ENCODE measurements at regions not wholly inside any gene's neighbourhood (a gene's known extent, or its start where the extent isn't known, plus 50 kb on each side); places are given as distances from the start of the nearest gene placed in this dataset.

DNA sequence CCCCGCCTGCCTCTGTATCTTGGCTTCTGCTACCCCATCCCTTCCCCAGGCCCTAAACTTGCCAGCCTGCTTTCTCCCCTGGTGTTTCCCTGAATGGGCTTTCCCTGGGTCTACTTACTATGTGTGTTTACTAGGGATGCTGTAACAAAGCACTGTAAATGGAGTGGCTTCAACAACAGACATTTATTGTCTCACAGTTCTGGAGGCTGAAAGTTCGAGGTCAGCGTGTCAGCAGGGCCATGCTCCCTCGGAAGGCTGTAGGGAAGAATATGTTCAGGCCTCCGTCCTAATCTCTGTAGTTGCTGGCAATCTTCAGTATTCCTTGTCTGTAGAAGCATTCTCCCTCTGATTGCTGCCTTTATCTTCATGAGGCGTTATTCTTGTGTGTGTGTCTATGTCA is 113.6 kb downstream of the DDX1 start:
- no peaks in the 10 kb centered on the region for H3K9me3 ChIP-seq (ENCODE audit: control insufficient read depth, low read length, poor library complexity, severe bottlenecking)
- H3K36me3 Mint-ChIP-seq (ENCODE audit: low read depth), result no peaks in the 10 kb centered on the region
- H3K4me3 Mint-ChIP-seq, result no peak overlapping the region
- no peak overlapping the region for H3K27ac Mint-ChIP-seq
- H3K27me3 Mint-ChIP-seq, result peaks cover 21% of the 10 kb centered on the region
- no peak for ATAC-seq
- no peak for DNase-seq
- peaks cover 2% of the 10 kb centered on the region for H3K4me1 Mint-ChIP-seq

DNA sequence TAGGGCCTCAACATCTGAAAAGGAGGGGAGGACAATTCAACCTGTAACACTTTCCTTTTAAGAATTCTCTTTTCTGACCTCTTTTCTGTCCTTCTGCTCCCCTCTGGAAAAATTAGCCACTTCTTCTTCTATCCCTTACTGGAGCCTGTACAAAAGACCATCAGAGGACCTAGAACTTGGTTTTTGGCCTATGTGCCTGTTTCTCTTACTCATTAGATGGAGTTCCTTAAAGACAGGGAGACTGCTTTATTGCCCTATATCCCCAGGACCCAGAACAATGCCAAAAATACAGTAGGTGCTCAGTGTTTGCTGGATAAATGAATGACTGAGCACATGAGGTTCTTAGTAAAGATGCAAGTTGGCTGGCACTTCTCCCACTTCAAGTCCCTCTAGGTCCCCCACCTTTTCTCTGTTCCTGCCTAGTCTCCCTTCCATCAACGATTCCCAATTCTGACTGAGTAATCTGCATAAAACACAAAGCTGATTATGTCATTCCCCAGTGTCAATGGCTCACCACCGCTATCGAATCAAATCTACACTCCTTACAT is 114.2 kb downstream of the DDX1 start:
- ATAC-seq (no peak), DNase-seq (no peak)
- Mint-ChIP-seq H3K36me3 (ENCODE audit: low read depth) (no peaks in the 10 kb centered on the region), H3K4me3 (no peak overlapping the region), H3K27me3 (peaks cover 21% of the 10 kb centered on the region), H3K4me1 (peaks cover 2% of the 10 kb centered on the region), H3K27ac (no peak overlapping the region)
- H3K9me3 ChIP-seq (ENCODE audit: control insufficient read depth, low read length, poor library complexity, severe bottlenecking), result no peaks in the 10 kb centered on the region

DNA sequence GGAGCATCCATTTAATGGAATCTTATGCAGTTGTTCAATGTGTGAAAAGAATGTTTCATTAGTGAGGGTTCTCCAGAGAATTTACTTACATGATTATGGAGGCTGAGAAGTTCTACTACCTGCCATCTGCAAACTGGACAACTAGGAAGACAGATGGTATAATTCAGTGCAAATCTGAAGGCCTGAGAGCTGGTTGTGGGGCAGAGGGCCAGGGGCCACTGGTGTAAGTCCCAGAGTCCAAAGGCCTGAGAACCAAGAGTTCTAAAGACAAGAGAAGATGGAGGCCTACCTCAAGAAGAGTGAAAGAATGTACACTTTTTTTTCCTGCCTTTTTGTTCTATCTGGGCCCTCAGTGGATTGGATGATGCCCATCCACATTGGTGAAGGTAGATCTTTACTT is 114.8 kb downstream of the DDX1 start:
- Mint-ChIP-seq H3K36me3 (ENCODE audit: low read depth) (no peaks in the 10 kb centered on the region), H3K27ac (no peak overlapping the region), H3K27me3 (peaks cover 21% of the 10 kb centered on the region), H3K4me3 (no peak overlapping the region), H3K4me1 (peaks cover 2% of the 10 kb centered on the region)
- no peaks in the 10 kb centered on the region for H3K9me3 ChIP-seq (ENCODE audit: control insufficient read depth, low read length, poor library complexity, severe bottlenecking)
- ATAC-seq, result no peak
- DNase-seq, result no peak

DNA sequence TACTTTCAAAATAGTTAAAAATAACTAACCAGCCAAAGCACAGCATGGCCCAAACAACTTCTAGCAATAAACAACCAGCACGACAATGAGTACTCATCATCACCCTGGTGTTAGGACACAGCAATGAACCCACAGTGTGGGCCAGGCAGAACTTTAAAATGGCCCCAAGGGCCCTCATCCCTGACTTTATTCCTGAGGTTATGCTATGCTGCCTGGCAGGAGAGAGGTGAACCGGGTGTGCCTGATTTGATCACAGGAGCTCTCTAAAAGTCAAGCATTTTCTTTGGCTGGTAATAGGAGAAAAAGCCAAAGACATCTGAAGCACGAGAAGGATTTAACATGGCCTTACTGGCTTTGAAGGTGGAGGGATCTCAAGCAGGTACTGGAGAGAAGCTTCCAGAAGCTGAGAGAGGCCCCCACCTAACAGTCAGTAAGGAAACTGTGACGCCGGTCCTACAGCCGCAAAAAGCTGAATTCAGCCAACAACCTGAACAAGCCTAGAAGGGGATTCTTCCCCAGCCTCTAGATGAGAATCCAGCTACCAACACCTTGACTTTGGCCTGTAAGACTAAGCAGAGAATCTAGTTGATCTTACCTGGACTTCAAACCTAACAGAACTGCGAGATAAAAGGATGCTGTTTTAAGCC is 115.4 kb downstream of the DDX1 start:
- no peak overlapping the region for H3K27ac Mint-ChIP-seq
- no peak for ATAC-seq
- no peak overlapping the region for H3K4me3 Mint-ChIP-seq
- no peaks in the 10 kb centered on the region for H3K9me3 ChIP-seq (ENCODE audit: control insufficient read depth, low read length, poor library complexity, severe bottlenecking)
- DNase-seq, result no peak
- H3K4me1 Mint-ChIP-seq, result peaks cover 2% of the 10 kb centered on the region
- no peaks in the 10 kb centered on the region for H3K36me3 Mint-ChIP-seq (ENCODE audit: low read depth)
- H3K27me3 Mint-ChIP-seq, result peaks cover 21% of the 10 kb centered on the region

DNA sequence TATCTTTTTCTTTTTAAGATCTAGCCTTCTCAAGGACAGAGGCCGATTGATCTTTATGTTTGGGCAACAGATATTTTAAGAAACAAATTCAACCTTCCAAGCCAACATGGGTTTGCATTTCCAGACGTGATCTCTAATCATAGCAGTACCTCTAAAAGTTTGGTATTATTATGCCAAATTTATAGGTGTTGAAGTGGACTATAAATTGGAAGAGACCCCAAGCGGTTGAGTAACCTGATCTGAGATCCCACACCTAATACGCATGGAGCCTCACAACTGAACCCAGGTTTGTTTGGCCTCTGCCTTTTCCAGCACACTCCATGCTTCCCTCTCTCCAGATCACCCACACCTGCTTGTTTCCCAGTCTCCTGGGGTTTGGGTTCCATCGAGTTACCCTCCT is 116.5 kb downstream of the DDX1 start:
- H3K27ac Mint-ChIP-seq, result no peak overlapping the region
- ATAC-seq (no peak), DNase-seq (no peak)
- peaks cover 21% of the 10 kb centered on the region for H3K27me3 Mint-ChIP-seq
- H3K9me3 ChIP-seq (ENCODE audit: control insufficient read depth, low read length, poor library complexity, severe bottlenecking), result no peaks in the 10 kb centered on the region
- no peak overlapping the region for H3K4me3 Mint-ChIP-seq
- H3K36me3 Mint-ChIP-seq (ENCODE audit: low read depth), result no peaks in the 10 kb centered on the region
- H3K4me1 Mint-ChIP-seq, result peaks cover 2% of the 10 kb centered on the region

DNA sequence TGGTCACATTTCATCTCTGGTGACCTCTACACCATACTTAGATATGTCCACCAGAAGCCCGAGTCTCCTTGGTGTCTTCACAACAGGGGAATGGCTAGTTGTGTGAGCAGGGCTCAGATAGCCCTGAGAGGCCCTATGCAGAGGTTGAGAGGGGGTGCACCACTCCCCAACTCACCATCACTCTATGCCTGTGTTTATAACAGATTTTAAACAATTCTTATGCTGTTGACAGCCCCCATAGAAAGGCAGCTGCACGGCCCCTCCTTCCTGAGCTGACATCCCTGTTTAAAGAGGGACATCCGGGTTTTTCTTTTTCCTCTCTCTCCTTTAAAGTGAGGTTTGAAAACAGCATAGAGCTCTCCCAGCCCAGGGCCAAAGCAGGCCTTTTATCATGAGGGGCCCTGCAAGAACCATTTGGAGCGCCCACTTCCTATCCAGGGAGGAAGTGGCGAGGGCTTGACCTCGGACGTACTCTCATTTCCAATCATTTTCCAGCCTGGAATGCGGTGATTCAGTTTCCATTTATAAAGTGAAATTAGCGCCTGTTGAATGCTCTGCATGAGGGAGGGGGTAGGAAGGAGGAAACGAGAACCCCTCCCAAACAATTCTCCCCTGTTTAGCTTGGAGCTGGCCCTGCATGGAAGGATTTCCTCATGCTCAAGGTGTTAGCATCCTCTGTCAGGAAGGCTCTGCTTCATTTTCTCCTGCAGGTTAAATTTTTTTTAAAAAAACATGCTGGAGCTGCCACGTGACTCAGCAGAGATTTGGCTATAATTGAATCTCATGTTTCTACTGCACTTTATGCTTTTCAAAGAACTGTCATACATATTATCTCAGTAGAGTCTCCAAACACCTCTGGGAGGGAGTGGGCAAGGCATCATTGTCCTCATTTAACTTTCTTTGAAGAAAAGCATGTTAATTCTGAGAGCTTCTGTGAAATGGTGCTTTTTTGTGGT is 117.5 kb downstream of the DDX1 start:
- ATAC-seq, result no peak
- DNase-seq, result no peak
- H3K27ac Mint-ChIP-seq, result no peak overlapping the region

DNA sequence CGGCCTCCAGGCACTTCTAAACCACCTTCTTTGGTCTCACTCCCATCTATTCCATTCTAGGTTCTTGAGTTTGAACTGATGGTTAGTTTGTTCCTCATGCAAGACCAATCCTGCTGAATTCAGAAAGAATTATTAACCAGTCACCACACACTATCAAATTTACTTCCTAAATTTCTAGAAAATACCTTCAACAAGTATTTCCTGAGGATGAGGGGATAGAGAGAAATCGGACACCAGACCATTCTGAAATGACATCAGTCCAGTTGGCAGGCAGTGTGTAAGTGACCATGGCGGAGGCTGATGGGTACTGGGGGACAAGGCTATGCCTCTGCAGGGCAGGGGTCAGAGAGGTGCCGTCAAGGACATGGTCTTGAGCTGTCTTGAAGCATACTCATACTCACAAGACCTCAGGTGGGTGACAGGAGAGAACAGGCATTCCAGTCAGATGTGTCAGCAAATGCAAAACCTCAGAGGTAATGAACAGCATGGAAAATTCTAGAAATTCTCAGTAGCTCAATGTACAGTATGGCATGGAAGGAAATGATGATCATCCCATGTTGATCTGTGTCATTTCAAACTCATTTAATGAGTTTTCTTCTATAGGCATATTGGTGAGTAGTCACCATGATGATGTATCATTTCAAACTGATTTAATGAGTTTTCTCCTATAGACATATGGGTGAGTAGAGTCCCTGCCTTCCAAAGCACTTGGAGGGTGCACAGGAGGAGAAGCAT is 119.6 kb downstream of the DDX1 start:
- H3K4me1 Mint-ChIP-seq, result peaks cover 2% of the 10 kb centered on the region
- H3K9me3 ChIP-seq (ENCODE audit: control insufficient read depth, low read length, poor library complexity, severe bottlenecking), result no peaks in the 10 kb centered on the region
- H3K36me3 Mint-ChIP-seq (ENCODE audit: low read depth), result no peaks in the 10 kb centered on the region
- peaks cover 17% of the 10 kb centered on the region for H3K27me3 Mint-ChIP-seq
- DNase-seq, result no peak
- no peak overlapping the region for H3K27ac Mint-ChIP-seq
- no peak for ATAC-seq
- no peak overlapping the region for H3K4me3 Mint-ChIP-seq

More for the DNA sequence above, 117.5 kb downstream of the DDX1 start:
- Mint-ChIP-seq H3K4me1 (peaks cover 4% of the 10 kb centered on the region), H3K36me3 (ENCODE audit: low read depth) (no peaks in the 10 kb centered on the region), H3K27me3 (peaks cover 20% of the 10 kb centered on the region), H3K4me3 (no peak overlapping the region)
- no peaks in the 10 kb centered on the region for H3K9me3 ChIP-seq (ENCODE audit: control insufficient read depth, low read length, poor library complexity, severe bottlenecking)

DNA sequence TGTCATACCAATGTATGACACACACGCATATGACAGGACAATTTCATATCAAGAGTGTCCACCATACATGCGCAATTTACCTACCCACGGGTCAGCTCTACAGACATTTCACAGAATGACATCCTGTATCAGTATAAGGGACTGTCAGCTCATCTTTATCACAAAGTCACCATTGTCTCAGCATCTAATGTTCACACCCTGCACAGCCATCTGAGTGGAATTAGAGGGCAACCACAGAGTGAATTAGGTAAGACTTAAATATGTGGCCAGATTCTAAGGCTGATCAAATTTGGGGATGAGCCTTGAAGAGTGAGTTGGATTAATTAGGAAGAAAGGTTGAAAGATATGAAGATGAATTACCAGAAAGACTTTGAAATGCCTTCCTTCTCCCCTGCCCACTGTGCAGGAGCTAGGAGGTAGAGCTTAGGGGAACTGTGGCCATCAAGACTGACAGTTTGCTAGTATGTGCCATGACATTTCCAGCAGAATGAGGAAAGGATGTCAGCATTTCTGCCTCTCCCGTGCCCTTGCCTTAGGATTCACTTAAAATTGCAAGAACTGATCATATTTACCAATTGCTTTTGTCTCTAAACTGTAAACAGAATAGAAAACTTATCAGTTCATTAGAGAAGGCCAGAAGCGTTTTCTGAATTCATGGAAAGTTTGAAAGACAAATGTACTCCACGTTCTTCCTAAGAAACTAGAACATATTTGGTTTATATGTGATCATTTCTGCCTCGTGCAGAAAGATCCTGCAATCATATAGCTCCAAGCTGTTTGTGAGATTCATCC is 121.1 kb downstream of the DDX1 start:
- Mint-ChIP-seq H3K4me1 (peaks cover 2% of the 10 kb centered on the region), H3K27me3 (peaks cover 19% of the 10 kb centered on the region), H3K4me3 (peak overlapping the region; percentile 31), H3K27ac (no peak overlapping the region), H3K36me3 (ENCODE audit: low read depth) (no peaks in the 10 kb centered on the region)
- ATAC-seq, result no peak
- no peaks in the 10 kb centered on the region for H3K9me3 ChIP-seq (ENCODE audit: control insufficient read depth, low read length, poor library complexity, severe bottlenecking)
- no peak for DNase-seq

DNA sequence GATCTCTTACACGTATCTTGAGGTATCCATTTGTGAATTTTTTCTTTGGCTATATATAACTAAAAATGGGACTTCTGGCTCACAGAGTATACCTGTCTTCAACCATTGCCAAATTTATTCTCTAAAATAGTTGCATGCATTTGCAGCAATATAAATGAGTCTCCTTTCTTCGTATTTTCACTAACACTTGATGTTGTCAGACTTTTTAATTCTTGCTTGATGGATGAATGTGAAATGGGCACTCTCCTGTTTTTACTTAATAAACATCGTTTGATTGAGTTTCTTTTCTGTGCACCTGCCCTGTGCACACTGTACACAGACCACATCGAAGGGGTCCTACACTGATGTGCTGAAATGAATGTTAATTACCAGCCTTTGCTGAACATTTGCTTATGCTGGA is 121.8 kb downstream of the DDX1 start:
- DNase-seq (no peak), ATAC-seq (no peak)
- H3K9me3 ChIP-seq (ENCODE audit: control insufficient read depth, low read length, poor library complexity, severe bottlenecking), result no peaks in the 10 kb centered on the region
- Mint-ChIP-seq H3K27ac (no peak overlapping the region), H3K4me3 (no peak overlapping the region), H3K4me1 (peaks cover 2% of the 10 kb centered on the region), H3K36me3 (ENCODE audit: low read depth) (no peaks in the 10 kb centered on the region), H3K27me3 (peaks cover 20% of the 10 kb centered on the region)

DNA sequence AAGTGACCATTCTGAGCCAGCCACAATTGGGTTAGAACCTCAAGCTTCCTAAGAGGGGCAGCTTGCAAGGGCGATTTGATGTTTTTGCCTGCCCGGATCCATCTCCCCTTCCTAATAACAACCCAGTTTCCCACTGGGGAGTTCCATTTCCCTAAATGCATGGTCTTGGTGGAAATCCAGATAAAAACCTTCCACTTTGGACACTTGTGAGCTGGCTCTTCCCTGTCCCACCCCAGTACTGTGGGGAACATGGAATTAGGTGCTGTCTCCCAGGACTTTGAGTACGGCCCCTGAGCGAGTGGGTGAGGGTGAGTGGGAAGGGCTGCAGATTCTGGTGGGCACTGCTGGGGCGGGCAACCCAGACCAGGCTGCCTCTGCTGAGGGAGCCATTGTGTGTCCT is 122.3 kb downstream of the DDX1 start:
- Mint-ChIP-seq H3K4me3 (no peak overlapping the region), H3K27me3 (peaks cover 16% of the 10 kb centered on the region), H3K27ac (no peak overlapping the region), H3K36me3 (ENCODE audit: low read depth) (no peaks in the 10 kb centered on the region), H3K4me1 (peaks cover 2% of the 10 kb centered on the region)
- no peaks in the 10 kb centered on the region for H3K9me3 ChIP-seq (ENCODE audit: control insufficient read depth, low read length, poor library complexity, severe bottlenecking)
- ATAC-seq (no peak), DNase-seq (no peak)

DNA sequence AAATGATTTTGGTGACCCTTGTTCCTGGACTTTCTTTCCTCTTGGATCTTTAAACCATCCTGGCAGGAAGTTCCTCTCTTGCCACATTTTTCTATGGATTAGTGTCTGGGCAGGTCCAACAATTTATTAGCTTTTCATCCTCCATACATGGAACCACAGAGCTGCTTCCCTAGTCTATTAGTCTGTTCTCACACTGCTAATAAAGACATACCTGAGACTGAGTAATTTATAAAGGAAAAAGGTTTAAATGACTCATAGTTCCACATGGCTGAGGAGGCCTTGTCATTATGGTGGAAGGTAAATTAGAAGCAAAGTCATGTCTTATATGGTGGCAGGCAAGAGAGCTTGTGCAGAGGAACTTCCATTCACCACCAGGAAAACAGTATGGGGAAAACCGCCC is 122.9 kb downstream of the DDX1 start:
- no peaks in the 10 kb centered on the region for H3K9me3 ChIP-seq (ENCODE audit: control insufficient read depth, low read length, poor library complexity, severe bottlenecking)
- no peak for ATAC-seq
- Mint-ChIP-seq H3K4me3 (no peak overlapping the region), H3K27ac (no peak overlapping the region), H3K4me1 (peaks cover 2% of the 10 kb centered on the region), H3K36me3 (ENCODE audit: low read depth) (no peaks in the 10 kb centered on the region), H3K27me3 (peaks cover 11% of the 10 kb centered on the region)
- no peak for DNase-seq

DNA sequence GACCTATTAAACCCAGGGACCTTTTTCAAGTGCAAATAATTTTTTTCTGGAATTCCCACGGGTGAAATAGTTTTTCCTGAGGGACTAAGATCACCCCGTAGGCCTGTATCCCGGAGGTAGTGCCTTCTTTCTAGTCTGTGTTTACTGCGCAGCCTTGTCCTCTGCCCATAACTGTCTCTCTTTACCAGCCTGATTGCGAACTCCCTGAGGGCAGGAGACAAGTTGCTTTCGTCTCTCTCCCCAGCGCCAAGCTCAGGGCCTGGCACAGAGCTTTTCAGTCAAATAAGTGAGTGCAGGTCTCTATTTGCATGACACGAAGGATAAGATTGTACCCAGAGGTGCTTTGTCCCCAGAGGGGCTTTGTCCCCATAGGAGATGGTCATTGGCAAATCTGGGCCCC is 123.9 kb downstream of the DDX1 start:
- DNase-seq (no peak), ATAC-seq (no peak)
- H3K27ac Mint-ChIP-seq, result no peak overlapping the region
- H3K4me1 Mint-ChIP-seq, result peaks cover 2% of the 10 kb centered on the region
- H3K4me3 Mint-ChIP-seq, result no peak overlapping the region
- no peaks in the 10 kb centered on the region for H3K36me3 Mint-ChIP-seq (ENCODE audit: low read depth)
- H3K27me3 Mint-ChIP-seq, result peaks cover 5% of the 10 kb centered on the region
- no peaks in the 10 kb centered on the region for H3K9me3 ChIP-seq (ENCODE audit: control insufficient read depth, low read length, poor library complexity, severe bottlenecking)
